ENCODE measurements at regions not wholly inside any gene's neighbourhood (a gene's known extent, or its start where the extent isn't known, plus 50 kb on each side); places are given as distances from the start of the nearest gene placed in this dataset.

- DNase-seq (no peak), ATAC-seq (ENCODE audit: insufficient read depth, low read depth) (no peak)
- no peaks in the 10 kb centered on the region for H3K4me1 ChIP-seq (ENCODE audit: insufficient read depth, low read length)
- H3K79me2 ChIP-seq (ENCODE audit: insufficient read depth, low read length): no peaks in the 10 kb centered on the region
- no peaks in the 10 kb centered on the region for H3K27me3 ChIP-seq (ENCODE audit: insufficient read depth, low read length, poor library complexity)
- H3K27ac ChIP-seq (ENCODE audit: low read length): no peak overlapping the region
- no peaks in the 10 kb centered on the region for H3K9me3 ChIP-seq (ENCODE audit: insufficient read depth, low read length, severe bottlenecking)
- H4K20me1 ChIP-seq (ENCODE audit: insufficient read depth, low read length): no peaks in the 10 kb centered on the region
- no peak overlapping the region for H3K9ac ChIP-seq (ENCODE audit: low read depth, low read length)
- TF ChIP-seq EZH2 (IDR thresholded peaks at IDR 0.05; ENCODE audit: borderline replicate concordance, low read depth, low read length, severe bottlenecking) (no peak), CTCF (IDR thresholded peaks at IDR 0.05; ENCODE audit: borderline replicate concordance, extremely low read depth, low read length, poor library complexity, severe bottlenecking) (no peak)
- H2AFZ ChIP-seq (ENCODE audit: low read depth, low read length): no peak overlapping the region
- H3K36me3 ChIP-seq (ENCODE audit: insufficient read depth, low read length): no peaks in the 10 kb centered on the region
- H3K4me2 ChIP-seq (ENCODE audit: insufficient read depth, low read length): no peak overlapping the region
- H3K4me3 ChIP-seq (ENCODE audit: low read depth in 1 of 2, low read length in 2 of 2): no peak overlapping the region
Measured at GRCh38 chr1:184162281-184162680, 110.8 kb downstream of the TSEN15 start.

GRCh38 chr1:184163674-184164465 is 112.3 kb downstream of the TSEN15 start:
- TF ChIP-seq CTCF (IDR thresholded peaks at IDR 0.05; ENCODE audit: borderline replicate concordance, extremely low read depth, low read length, poor library complexity, severe bottlenecking) (no peak), EZH2 (IDR thresholded peaks at IDR 0.05; ENCODE audit: borderline replicate concordance, low read depth, low read length, severe bottlenecking) (no peak)
- Histone ChIP-seq H2AFZ (ENCODE audit: low read depth, low read length) (no peak overlapping the region), H3K4me1 (ENCODE audit: insufficient read depth, low read length) (no peaks in the 10 kb centered on the region), H3K27me3 (ENCODE audit: insufficient read depth, low read length, poor library complexity) (no peaks in the 10 kb centered on the region), H3K79me2 (ENCODE audit: insufficient read depth, low read length) (no peaks in the 10 kb centered on the region), H3K9ac (ENCODE audit: low read depth, low read length) (no peak overlapping the region), H4K20me1 (ENCODE audit: insufficient read depth, low read length) (no peaks in the 10 kb centered on the region), H3K9me3 (ENCODE audit: insufficient read depth, low read length, severe bottlenecking) (no peaks in the 10 kb centered on the region), H3K4me3 (ENCODE audit: low read depth in 1 of 2, low read length in 2 of 2) (no peak overlapping the region), H3K27ac (ENCODE audit: low read length) (no peak overlapping the region), H3K4me2 (ENCODE audit: insufficient read depth, low read length) (no peak overlapping the region), H3K36me3 (ENCODE audit: insufficient read depth, low read length) (no peaks in the 10 kb centered on the region)
- DNase-seq (no peak), ATAC-seq (ENCODE audit: insufficient read depth, low read depth) (no peak)

- no peak for ATAC-seq (ENCODE audit: insufficient read depth, low read depth)
- H3K36me3 ChIP-seq (ENCODE audit: insufficient read depth, low read length): no peaks in the 10 kb centered on the region
- H3K9me3 ChIP-seq (ENCODE audit: insufficient read depth, low read length, severe bottlenecking): no peaks in the 10 kb centered on the region
- H3K27me3 ChIP-seq (ENCODE audit: insufficient read depth, low read length, poor library complexity): no peaks in the 10 kb centered on the region
- no peak overlapping the region for H3K27ac ChIP-seq (ENCODE audit: low read length)
- H3K4me3 ChIP-seq (ENCODE audit: low read depth in 1 of 2, low read length in 2 of 2): no peak overlapping the region
- no peaks in the 10 kb centered on the region for H3K4me1 ChIP-seq (ENCODE audit: insufficient read depth, low read length)
- no peak for DNase-seq
- H3K79me2 ChIP-seq (ENCODE audit: insufficient read depth, low read length): no peaks in the 10 kb centered on the region
- no peak overlapping the region for H3K4me2 ChIP-seq (ENCODE audit: insufficient read depth, low read length)
- no peak for TF ChIP-seq CTCF (IDR thresholded peaks at IDR 0.05; ENCODE audit: borderline replicate concordance, extremely low read depth, low read length, poor library complexity, severe bottlenecking)
- no peak for TF ChIP-seq EZH2 (IDR thresholded peaks at IDR 0.05; ENCODE audit: borderline replicate concordance, low read depth, low read length, severe bottlenecking)
- no peak overlapping the region for H2AFZ ChIP-seq (ENCODE audit: low read depth, low read length)
- H3K9ac ChIP-seq (ENCODE audit: low read depth, low read length): no peak overlapping the region
- H4K20me1 ChIP-seq (ENCODE audit: insufficient read depth, low read length): no peaks in the 10 kb centered on the region
Measured at GRCh38 chr1:184164536-184164935, 113.0 kb downstream of the TSEN15 start.
